Hematopoietic multipotent progenitor cell treated with erythropoietin and hydrocortisone succinate and interleukin-3 and kit ligand, for 6 days (in vitro differentiated cells): ENCODE measurements at regions not wholly inside any gene's neighbourhood (a gene's known extent, or its start where the extent isn't known, plus 50 kb on each side); places are given as distances from the start of the nearest gene placed in this dataset.
"Not testable (repeated sequence)": the region's sequence is repeated elsewhere in the genome, so short reads cannot be mapped to it uniquely, and the experiment has no call there.

ENCODE experiments used
- DNase-seq: peaks from one replicate; pipeline ENCODE4 v3.0.0-alpha.2; 2015

DNA sequence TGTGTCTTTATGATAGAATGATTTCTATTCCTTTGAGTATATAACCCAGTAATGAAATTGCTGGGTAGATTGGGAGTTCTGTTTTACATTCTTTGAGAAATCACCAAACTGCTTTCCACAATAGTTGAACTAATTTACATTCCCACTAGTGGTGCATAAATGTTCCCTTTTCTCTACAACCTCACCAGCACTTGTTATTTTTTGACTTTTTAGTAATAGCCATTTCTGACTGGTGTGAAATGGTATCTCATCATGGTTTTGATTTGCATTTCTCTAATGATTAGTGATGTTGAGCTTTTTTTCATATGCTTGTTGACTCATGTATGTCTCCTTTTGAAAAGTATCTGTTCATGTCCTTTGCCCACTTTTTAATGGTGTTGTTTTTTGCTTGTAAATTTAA lies 296.0 kb upstream of the PIK3R1 start:
- not testable (repeated sequence) for DNase-seq

GRCh38 chr5:67917561-67917960 lies 298.0 kb upstream of the PIK3R1 start:
- DNase-seq: no peak

DNA sequence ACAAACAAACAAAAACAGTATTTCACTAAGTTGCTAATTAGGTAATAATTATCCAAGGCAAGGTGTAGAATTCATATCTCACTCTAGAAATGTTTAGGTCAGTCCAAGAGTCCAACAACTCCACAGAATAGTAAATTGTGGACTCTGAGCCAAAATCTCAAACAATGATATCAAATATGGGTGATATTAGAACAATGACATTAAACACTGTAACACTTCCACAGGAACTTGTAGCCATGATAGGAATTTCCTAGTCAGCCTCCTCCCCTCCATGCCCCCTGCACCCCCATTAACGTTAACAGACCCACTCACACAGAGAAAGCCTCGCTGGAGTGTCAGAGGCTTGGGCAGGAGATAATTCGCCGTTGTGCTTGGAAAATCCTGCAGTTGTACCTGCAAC lies 305.0 kb upstream of the PIK3R1 start:
- no peak for DNase-seq

DNA sequence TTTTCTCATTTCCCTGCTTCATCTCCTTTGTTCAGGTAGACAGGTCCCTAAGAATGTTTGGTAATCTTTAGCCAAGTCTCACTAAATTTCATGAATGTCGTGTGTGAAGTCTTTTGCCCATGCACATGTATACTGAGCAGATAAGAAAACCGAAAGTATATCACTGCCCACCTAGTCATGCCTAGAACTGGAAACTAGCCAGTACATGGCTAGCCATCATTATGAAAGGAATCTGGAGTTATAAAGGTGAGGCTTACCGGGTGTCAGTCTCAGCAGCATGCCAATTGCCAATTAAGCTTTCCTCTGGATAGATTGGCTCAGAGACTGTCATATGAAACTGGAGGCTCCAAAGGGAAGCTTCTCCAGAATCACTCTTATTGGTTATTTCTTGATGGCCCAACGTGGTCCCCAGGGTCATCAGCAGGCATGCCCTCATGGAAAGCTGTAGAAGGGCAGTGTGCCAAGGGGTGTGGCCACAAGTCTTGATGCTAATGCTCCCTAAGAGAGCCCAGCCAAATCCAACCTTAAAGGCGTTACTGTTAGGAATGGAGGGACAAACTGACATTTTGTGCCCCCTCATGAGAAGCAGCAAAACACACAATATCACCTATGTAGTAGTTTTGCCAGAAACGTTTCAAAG lies 307.3 kb upstream of the PIK3R1 start:
- DNase-seq: no peak

GRCh38 chr5:67904366-67904765 lies 311.2 kb upstream of the PIK3R1 start:
- no peak for DNase-seq

GRCh38 chr5:67903656-67904055 lies 311.9 kb upstream of the PIK3R1 start:
- DNase-seq: no peak

DNA sequence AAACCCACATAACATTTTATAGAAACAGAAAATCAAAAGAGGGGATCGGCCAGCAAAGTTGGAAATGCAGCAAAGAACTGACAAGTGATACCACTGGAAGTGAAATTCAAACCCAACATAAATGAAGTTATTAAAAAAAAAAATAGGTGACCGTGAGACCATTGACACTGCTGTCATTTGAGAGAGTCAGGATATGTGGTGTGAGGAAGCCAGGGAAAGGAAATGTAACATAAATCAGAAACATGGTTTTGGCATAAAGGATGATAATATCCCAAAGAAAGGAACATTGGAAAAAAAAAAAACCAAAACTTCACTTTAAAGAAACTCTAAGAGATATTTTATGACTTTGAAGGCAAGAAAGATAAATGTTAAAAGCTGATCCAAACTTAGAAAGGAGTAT lies 312.4 kb upstream of the PIK3R1 start:
- no peak for DNase-seq

DNA sequence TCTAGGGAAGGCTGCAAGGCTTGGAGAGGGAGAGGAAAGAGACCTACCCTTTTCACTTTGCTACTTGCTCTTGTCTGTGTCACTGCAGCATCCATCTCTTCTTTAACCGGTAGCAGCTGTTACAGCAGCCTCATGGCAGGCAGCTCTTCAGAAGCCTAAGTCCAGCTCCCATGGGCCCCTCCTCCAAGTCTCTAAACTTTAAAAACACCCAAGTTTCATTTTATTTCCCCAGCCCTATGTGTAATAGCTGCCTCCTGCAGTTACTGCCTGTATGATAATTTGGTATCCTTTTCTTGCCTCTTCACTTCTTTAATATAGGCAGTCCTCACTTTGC lies 313.1 kb upstream of the PIK3R1 start:
- DNase-seq: no peak

GRCh38 chr5:67901814-67902496 lies 313.6 kb upstream of the PIK3R1 start:
- DNase-seq: no peak

DNA sequence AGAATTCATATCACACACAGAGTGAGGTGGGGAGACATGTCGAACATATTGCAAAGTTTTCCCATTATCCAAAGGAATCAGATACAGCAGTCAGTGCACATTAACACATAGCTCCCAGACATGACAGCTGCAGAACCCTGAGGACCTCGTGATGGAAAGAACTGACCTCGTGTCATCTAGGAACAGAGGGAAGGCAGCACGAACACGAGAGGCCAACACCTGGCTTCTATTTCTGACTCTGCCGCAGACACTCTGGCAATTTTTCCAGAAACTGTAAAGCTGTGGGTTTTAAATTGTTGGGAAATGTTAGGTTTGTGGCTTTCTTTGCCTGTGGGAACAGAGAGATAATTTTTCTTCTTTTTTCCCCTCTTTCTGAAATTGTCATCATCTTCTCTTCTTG lies 315.0 kb upstream of the PIK3R1 start:
- no peak for DNase-seq

DNA sequence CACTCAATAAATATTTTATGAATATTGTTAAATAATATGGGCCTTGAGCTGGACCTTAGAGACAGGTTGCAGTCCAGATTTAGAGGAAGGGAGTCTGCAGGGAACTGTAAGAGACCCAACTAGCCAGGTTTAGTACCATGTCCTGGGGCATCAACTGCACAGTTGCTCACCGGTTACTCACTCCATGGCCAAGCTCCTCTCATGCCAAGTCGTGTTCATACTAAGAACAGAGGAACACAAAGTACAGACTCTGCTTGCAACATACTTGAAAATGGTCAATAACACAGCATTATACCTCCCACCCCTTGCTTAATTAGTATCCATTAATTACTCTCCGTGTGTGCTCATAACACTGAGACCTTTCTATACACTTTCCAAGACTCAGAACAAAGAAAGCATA lies 317.6 kb upstream of the PIK3R1 start:
- DNase-seq: no peak

DNA sequence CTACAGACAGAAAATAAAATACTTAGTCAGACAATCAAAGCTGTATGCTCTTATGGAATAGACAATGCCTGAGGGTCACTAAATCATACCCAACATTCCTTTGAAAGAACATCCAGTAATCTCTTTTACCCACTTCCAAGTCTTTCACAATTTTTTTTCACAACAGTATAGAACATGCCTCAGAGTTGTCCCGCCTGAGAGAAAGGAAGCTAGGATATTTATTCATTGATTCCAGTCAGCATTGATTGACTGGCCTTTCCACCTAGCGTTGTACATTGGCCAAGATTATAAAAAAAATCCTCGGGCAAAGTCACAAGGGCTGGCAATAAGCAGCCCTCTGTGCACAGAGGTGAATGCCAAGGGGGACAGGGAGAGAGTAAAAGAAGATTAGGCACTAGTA lies 318.1 kb upstream of the PIK3R1 start:
- DNase-seq: no peak

DNA sequence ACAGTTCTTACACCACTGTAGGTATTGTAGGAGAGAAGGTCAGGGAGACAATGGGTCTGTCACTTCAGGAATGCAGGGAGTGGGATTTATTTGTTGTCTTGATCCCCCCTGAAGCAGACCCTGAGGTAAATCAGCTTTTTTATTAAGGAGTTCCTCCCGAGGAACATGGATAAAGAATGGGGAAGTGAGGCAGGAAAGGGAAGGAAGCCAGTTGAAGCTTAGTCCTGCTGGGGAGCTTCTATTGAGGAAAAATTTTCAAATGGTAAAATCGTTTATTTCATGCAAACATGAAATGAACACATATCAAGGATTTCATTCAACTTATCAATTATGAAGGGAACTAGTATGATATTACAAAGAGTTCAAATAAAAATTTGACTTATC lies 318.6 kb upstream of the PIK3R1 start:
- no peak for DNase-seq

DNA sequence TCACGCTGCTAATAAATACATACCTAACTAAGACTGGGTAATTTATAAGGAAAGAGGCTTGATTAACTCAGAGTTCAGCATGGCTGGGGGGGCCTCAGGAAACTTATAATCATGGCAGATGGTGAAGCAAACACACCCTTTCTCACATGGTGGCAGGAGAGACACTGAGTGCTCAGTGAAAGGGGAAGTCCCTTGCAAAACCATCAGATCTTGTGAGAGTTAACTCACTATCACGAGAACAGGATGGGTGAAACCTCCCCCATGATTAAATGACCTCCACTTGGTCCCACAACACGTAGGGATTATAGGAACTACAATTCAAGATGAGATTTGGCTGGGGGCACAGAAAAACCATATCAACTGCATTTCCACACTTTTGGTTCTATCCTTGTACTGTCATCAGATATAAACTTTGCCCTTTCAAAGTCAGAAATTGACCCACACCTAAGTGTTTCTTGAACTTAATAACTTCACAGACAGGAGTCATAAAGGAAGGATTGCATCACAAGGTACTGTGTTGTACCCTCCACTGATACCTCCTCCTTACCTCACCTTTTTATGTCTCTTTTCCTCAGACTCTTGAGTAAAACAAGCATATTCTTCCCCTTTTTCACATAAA lies 319.1 kb upstream of the PIK3R1 start:
- DNase-seq: peak; percentile 27

GRCh38 chr5:67889870-67890269 lies 325.7 kb upstream of the PIK3R1 start:
- DNase-seq: not testable (repeated sequence)

GRCh38 chr5:67887748-67888161 lies 327.8 kb upstream of the PIK3R1 start:
- peak; percentile 68 for DNase-seq

- DNase-seq: no peak
Observed at GRCh38 chr5:67886761-67887160, 328.8 kb upstream of the PIK3R1 start.

DNA sequence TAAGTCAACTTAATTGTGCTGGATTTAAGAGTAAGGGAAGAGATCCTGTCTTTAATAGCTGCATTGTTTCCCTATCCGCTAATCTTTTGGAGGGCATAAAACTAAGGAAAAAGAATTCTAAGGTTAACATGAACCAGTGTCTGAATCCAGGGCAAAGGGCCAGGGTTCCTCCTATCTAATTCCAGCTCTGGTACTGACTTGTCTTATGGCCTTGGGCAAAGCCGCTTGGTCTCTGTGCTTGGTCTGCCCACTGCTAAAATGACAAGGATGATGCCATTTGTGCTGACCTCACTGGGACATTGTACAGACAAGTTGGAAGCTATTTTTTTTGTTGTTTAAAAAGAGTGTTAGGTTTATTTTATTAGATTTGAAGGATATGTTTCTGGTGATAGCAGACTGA lies 334.7 kb upstream of the PIK3R1 start:
- no peak for DNase-seq

- DNase-seq: no peak
Observed at GRCh38 chr5:67880511-67880805, 335.1 kb upstream of the PIK3R1 start.

DNA sequence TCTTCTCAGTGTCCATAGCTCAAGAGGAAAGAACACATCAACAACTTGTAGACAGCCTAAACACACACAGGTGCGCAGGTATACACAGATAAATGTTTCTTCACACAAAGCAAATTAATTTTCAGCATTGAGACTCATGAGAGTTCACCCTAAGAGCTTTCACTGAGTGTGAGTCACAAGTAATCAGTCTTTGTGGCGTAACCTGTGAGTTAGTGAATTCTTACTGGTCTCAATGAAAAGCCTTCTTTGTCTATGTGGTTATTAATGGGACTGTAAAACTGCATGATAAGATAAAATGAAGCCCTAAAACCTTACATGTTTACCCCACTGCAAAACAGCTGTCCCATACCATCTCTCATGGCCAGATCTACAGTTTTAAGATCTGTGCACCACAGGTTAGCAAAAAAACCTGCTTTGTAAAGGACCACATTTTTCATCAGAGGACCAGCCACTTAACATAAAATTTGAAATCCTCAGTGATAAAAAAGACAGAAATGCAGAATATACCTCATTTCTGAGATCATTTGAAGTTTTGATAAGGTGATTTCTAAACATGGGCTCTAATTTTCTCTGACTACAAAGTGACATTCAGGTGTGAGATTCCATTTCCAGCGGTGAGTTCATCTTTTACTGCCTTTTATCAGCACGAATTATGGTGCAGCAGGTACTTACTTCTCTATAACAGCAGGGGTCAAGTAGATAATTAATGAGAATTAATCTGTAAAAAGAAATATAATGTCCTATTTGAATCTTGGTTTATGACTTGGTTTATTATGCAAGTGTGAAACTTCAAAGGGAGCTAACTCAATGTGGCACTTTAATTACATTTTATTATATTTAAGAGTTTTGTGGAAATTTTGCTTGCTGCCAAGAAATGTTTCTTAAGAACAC lies 335.7 kb upstream of the PIK3R1 start:
- DNase-seq: no peak

GRCh38 chr5:67878933-67879332 lies 336.6 kb upstream of the PIK3R1 start:
- no peak for DNase-seq

- DNase-seq: no peak
Observed at GRCh38 chr5:67876371-67876770, 339.2 kb upstream of the PIK3R1 start.

DNA sequence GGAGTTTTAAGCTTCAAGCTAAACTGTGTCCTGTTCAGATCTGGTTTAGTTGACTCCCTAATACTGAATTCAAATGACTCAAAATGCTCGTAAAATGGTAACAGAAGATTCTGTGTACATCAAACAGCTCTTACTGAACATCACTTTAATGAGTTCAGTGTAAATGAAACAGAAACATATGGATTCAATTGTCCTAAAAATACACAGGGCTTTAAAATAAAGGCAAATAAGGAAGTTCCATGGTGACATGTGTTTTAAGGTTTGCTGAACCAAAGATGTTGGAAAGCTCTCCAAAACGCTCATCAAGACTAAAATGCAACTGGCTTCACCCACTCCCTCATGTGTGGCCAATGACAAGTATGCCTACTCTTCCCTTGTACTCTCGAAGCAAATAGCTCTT lies 340.0 kb upstream of the PIK3R1 start:
- no peak for DNase-seq

GRCh38 chr5:67873935-67874334 lies 341.6 kb upstream of the PIK3R1 start:
- DNase-seq: peak; percentile 15
